NCI-H2196 (cell line): ENCODE measurements at regions not wholly inside any gene's neighbourhood (a gene's known extent, or its start where the extent isn't known, plus 50 kb on each side); places are given as distances from the start of the nearest gene placed in this dataset.
"Not testable (repeated sequence)": the region's sequence is repeated elsewhere in the genome, so short reads cannot be mapped to it uniquely, and the experiment has no call there.

Experiments
- DNase-seq: peaks from one replicate; lab custom pipeline; 2025; ENCODE audit not compliant: unreplicated experiment; lab: John Stamatoyannopoulos, UW

DNA sequence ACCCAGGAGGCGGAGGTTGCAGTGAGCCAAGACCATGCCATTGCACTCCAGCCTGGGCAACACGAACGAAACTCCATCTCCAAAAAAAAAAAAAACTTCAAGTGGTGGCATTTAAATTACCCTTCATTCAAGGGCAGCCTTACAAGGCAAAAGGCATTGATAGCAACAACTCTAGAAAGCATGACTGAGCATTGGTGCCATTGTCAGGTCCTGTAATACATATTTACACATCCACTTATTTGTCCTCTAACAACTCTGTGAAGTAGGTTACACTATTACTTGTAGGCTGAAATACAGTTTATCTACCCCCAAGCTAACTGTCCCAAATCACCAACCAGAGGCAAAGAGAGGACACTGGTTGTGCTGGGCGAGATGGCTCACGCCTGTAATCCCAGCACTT, 52.7 kb upstream of the LARP1 start:
- no peak for DNase-seq

DNA sequence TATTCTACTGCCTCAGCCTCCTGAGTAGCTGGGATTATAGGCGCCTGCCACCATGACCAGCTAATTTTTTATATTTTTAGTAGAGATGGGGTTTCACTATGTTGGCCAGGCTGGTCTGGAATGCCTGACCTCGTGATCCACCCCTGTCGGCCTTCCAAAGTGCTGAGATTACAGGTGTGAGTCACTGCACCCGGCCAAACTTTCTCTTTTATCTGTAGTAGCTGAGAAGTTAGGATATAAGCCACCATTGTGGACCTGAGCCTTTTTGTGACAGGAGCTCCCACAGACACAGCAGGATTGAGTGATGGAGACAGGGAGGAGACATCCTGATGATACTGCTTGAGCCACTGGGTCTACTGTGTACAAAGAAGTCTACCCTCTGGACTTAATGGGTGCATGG, 53.5 kb upstream of the LARP1 start:
- not testable (repeated sequence) for DNase-seq

DNA sequence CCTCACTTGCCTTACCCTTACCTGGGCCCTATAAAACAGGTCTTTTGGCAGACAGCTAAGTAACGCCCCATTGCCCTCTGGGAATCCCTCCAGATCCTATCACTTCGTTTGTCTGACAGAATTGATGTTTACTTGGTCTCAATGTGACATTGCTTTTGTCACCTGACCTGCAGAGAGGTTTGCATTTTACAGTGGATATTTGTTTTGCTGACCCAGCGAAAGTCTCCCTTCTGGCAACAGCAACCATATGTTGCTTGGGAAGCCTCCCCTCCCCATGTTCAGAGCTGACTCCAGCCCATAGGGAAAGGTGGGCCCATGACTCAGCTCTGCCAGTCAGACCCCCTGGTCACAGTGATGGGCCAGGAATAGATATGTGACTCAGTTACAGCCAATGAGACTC, 54.0 kb upstream of the LARP1 start:
- peak; percentile 60 for DNase-seq

DNA sequence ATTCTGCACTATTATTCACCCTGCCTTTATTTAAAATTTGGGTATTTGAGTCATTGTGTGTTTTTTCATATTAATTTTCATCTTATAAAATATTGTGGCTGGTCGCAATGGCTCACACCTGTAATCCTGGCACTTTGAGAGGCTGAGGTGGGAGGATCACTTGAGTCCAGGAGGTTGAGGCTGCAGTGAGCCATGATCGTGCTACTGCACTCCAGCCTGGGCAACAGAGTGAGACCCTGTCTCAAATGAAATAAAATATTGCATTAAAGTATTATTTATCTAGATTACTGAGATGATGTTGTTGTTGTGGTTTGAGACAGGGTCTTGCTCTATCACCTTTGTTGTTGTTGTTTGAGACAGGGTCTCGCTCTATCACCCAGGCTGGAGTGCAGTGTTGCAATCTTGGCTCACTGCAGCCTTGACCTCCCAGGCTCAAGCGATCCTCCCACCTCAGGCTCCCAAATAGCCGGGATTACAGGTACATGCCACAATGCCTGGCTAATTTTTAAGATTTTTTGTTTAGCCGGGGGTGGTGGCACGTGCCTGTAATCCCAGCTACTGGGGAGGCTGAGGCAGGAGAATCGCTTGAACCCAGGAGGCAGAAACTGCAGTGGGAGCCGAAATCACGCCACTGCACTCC, 54.8 kb upstream of the LARP1 start:
- not testable (repeated sequence) for DNase-seq

DNA sequence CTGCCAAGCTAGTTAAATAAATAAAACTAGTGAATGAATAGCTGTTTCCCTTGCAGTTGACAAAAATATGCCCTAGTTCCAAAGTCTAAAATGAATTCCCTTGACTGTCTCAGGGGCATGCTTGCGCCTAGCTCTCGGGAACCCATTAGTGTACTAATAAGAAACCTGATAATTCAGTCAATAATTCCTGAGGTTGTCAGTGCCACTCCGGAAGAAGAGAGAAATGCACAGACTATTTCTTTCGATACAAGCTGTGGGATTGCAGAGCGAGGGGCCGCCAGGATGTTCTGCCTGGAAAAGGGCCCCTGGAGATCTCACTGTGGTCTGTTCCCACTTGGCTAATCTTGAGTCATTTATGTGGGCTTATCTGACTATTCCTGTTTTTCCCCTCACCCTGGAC, 56.4 kb upstream of the LARP1 start:
- DNase-seq, result no peak

DNA sequence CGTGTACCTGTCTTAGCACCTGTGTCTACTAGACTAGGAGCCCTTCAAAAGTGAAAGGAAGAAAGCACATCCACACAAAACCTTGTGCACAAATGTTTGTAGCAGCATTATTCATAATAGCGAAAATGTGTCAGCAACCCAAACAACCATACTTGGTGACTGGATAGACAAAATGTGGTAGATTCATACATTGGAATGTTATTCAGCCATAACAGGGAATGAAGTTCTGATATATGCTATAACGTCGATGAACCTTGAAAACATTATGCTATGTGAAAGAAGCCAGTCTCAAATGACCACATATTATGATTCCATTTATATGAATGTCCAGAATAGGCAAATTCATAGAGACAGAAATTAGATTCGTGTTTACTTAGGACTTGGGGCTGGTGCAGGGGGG, 57.8 kb upstream of the LARP1 start:
- DNase-seq, result no peak

DNA sequence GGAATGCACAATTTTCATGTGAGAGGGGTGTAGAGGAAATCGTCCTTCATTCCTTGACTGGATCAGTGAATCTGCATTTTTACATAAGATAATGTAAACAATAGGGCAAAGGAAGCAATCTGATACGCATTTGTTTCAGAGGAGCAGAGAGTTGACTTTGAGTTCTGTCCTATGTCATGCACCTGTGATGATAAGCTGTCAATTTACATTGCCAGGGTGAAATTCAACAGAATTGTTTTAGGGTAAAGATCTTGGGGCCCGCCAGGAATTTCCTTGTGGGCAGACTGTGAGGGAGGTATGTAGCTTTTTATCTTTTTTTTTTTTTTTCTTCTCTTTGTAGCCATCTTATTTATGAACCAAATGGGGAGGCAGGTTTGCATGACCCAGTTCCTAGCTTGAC, 58.3 kb upstream of the LARP1 start:
- no peak for DNase-seq

DNA sequence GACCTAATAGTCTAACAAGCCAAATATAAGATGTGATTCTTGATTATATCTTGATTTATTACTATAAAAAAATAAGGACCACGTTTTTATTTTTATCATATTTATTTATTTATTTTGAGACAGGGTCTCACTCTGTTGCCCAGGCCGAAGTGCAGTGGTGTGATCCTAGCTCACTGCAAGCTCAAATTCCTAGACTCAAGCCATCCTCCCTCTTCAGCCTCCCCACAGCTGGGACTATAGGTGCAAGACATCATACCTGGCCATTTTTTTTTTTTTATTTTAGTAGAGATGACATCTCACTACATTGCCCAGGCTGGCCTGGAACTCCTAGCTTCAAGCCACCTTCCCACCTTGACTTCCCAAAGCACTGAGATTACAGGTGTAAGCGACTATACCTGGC, 61.0 kb upstream of the LARP1 start:
- DNase-seq, result no peak

DNA sequence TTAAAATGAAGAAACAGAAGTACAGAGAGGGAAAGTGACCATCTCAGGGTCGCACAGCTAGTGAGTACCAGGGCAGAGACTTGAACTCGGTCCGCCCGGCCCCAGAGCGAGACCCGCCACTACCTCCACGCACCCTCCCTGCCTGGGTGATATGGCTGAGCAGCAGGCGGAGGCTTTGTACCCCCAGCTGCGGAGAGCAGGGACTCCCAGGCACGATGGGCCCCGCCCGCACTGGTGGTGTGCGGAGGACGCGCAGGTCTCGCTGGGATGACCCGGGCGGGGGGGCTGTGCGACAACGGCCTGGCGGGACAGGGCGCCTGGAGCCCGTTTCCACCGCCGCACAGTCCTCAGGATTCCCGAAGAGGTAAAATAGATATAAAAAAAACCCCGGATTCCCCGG, 64.7 kb upstream of the LARP1 start:
- no peak for DNase-seq

DNA sequence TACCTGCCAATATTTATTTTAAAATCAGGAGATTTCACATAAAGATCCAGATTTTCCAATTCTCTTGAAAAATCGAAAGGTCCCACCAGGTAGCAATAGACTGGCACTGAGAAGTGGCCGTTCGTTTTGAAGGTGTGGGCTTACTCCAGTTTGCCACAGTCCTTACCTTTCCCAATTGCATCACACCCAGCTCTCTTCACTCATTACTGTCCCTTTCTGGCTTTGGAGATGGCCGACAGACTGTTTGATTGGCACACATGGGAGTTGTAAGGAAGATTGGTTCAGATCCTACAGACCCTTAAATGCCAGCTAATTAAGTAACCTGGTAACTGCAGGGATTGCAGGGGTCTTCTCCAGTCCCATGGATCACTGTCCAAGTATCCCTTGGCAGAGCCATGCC, 68.7 kb upstream of the LARP1 start:
- DNase-seq, result no peak

DNA sequence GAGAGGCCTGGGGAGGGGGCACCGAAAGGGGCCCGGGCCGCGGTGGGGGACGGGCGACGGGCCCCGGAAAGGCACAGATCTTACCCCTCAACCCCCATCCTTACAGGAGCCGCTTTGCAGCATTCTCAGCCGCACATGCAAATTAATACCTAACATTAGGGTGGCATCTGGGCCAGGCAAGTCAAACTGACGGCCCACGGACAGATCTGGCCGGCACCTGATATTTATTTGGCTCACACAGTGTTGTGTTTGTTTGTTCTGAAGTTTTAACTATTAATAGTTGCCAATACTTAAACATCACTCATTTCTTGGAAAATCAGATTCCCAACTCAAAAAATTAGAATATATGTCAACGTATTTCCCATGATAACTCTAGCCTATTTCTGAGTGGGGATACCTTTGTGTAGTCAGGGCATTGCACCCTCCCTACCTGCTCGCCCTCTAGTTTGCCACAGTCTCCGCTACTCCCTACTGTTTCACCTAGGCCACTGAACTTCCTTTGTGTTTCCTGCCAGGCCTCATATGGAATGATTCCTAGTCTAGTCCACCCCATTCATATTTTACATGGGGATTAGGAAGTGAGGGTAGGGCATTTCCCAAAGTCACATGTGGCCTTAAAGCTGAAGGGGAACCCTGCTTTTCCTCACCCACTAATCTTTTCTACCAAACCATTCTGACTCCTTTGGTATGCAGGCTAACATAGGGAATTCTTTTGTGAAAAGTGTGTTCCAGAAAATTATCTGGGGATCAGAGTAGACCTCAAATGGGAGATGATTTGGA, 71.9 kb upstream of the LARP1 start:
- no peak for DNase-seq

DNA sequence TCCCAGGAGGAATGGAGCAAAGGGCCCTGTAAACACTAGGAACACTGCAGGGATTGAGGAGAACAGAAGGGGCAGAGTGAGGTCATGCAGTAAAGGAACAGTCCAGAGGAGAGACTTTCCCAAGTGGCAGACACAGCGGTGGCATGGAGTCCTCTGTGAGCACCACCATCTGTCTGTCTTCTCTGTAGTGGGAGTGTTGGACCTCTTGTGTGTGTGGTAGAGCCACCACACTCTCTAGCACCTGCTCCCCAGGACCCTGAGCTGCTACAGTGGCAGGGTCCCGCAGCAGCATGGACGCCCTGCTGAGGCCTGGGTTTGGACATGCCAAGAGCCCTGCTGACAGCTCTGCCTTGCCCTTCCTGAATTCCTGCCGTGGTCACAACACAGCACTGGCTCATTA, 75.7 kb upstream of the LARP1 start:
- no peak for DNase-seq

DNA sequence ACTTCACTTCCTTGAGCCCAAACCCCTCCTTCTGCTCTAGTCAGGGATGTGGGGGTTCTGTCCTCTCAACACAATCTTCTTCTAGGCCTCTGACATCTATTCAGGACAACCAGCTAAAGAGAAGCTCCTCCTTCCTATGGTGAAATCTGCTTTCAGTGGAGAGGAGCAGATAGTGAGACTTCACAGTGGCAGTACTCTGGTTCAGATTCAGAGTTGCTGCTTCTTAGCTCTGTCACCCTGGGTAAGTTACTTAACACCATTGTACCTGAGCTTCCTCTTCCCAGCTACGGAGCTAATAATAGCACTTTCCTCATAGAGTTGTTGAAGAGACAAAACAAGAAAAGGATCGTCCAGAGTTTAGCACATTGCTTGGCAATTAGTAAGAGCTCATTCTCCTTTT, 77.3 kb upstream of the LARP1 start:
- no peak for DNase-seq

DNA sequence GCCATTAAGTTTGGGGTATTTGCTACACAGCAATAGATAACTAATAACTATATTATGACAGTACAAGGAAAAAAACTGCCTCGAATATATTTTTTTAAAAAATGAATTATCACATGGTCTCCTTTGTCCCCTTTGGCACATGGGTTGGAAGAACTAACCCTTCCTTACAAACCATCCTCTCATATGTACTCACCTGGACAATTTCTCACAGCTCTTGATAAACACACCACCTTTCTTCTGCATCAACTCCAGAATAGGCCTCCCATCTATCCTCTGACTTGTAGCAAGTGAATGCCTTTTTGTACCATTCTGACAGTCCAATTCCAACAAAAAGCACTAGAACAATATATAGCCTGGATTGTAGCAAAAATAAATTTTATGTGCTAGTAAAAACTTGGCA, 78.7 kb upstream of the LARP1 start:
- no peak for DNase-seq

DNA sequence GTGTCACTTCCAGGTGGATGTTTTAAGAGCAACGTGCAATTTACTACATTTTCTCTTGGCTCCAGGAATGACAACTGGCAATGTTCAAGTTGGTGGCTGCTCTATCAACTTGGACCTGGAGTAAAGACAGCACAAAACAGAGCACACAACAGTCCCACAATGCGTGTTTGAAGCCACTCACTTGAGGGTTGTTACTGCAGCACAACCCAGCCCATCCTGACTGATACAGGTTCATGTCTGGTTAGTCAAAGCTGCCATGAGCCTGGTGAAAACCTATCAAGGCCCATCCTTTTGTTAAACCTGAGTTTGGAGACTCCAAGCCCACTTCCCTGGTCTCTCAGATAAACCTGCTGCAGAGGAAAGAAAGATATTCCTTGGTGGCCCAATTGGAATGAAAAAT, 81.1 kb upstream of the LARP1 start:
- DNase-seq, result no peak

DNA sequence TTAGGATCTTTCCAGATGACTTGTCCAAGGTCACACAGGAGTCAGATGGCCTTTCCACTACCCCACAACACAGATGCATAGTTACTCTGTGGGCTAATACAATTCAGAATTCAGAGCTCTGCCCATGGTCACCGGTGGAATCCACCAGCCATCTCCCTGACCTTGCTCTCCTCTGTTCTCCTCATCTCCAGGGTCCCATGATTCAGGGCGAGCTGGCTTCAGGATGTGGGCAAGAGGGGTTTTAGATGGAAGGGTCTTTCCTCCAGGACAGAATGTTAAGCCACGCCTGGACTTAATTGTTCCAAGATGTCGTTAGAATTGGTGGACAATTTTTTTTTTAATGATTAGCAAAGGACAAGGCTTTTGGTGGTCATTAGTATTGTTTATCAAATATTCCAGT, 81.7 kb upstream of the LARP1 start:
- no peak for DNase-seq

DNA sequence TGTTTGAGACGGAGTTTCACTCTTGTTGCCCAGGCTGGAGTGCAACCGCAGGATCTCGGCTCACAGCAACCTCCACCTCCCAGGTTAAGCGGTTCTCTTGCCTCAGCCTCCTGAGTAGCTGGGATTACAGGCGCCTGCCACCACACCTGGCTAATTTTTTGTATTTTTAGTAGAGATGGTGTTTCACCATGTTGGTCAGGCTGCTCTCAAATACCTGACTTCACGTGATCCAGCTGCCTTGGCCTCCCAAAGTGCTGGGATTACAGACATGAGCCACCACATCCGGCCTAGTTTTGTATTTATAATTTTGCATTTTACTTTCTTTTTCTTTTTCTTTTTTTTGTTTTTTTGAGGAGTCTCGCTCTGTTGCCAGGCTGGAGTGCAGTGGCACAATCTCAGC, 85.3 kb upstream of the LARP1 start:
- not testable (repeated sequence) for DNase-seq

DNA sequence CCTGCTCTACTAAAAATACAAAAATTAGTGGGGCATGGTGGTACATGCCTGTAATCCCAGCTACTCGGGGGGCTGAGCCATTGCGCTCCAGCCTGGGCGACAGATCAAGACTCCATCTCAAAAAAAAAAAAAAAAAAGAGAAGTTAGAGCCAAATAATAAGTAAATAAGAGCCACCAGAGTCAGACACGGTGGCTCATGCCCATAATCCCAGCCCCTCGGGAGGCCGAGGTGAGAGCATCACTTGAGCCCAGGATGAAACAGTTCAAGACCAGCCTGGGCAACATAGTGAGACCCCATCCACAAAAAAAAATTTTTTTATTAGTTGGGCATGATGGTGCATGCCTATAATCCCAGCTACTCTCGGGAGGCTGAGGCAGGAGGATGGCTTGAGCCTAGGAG, 85.8 kb upstream of the LARP1 start:
- DNase-seq, result no peak

DNA sequence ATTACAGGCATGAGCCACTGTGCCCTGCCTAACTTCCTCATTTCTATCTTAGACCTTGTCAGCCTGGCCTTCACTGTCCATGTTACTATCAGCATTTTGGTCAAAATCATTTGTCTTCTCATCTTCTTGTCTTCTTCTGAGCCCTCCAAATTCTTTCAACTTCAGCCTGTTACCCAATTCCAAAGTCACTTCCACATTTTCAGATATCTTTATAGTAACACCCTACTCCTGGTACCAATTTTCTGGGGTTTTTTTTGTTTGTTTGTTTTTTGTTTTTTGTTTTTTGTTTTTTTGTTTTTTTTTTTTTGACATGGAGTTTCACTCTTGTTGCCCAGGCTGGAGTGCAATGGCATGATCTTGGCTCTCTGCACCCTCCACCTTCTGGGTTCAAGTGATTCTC, 90.3 kb upstream of the LARP1 start:
- DNase-seq, result no peak

DNA sequence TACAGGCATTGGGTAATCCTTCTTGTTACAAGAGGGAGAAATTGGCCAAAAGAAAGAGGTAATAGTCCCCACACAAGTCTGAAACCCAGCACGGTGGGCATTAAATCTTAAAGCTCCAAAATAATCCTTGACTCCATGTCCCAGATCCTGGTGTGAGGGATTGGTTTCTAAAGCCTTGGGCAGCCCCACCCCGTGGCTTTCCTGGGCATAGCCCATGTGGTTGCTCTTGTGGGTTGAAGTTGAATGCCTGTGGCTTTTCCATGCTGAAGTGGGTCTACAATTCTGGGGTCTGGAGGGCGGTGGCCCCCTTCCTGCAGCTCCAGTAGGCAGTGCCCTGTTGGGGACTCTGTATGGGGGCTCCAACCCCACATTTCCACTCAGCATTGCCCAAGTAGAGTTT, 91.8 kb upstream of the LARP1 start:
- no peak for DNase-seq

DNA sequence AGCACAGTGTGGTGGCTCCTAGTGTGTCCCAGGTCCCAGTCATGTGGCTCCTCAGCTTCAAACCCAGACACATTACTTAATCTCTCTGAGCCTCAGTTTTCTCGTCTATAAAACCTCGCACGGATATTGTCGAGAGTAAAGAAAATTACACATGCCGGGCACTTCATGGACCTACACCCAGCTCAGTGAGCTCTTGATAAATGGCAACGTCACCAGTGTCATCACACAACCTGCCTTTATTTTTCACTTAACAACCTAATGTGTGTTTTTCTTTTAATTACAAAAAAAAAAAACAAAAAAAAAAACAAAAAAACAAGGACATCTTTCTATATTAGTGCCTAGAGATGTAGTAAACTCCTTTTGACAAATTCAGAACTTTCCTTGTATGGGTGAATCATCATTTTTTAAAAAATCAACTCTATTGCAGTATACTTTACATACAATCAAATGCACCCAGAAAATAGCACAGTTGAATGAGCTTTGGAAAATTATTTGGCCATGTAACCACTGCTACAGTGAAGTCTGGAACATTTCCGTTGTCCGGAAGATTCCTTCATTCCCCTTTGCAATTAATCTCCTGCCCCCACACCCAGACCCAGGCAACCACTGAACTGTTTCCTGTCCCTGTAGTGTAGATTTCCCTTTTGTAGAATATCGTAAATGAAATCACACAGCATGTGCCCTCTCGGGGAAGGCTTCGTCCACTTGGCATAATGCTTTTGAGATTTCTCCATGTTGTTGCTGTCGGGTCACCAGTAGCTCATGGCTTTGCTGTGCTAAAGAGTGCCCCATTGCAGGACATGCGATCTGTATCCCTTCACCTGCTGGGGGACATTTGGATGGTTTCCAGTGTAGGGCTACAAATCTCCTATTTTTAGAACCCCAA, 100.4 kb upstream of the LARP1 start:
- no peak for DNase-seq
